GM23248 (cell line): ENCODE measurements at regions not wholly inside any gene's neighbourhood (a gene's known extent, or its start where the extent isn't known, plus 50 kb on each side); places are given as distances from the start of the nearest gene placed in this dataset.

Experiments used
- EZH2 ChIP-seq: fragments of 200-600 bp; sonication (generic); IDR thresholded peaks from 2 replicates; pipeline ENCODE4 v1.6.1; 2018; ENCODE audit warnings: antibody characterized with exemption, mild to moderate bottlenecking; ENCODE audit not compliant: insufficient read depth, poor library complexity, severe bottlenecking
- EZH2phosphoT487 ChIP-seq: fragments of 200-600 bp; sonication (generic); IDR thresholded peaks from 2 replicates; pipeline ENCODE4 v1.6.1; 2018; ENCODE audit warnings: antibody characterized with exemption, moderate library complexity, mild to moderate bottlenecking, low read depth; ENCODE audit not compliant: insufficient read depth

- TF ChIP-seq EZH2, result no peak
- TF ChIP-seq EZH2phosphoT487, result no peak
Measured at GRCh38 chr10:44125879-44126278, 259.0 kb downstream of the CXCL12 start.
